Peyer's patch (tissue), 4 donors: ENCODE measurements at regions not wholly inside any gene's neighbourhood (a gene's known extent, or its start where the extent isn't known, plus 50 kb on each side); places are given as distances from the start of the nearest gene placed in this dataset.

Experiments used
- CTCF ChIP-seq, 6 experiments: fragments of 450-650 bp in 4 of 6; fragments of 200-600 bp in 2 of 6; sonication (generic) in 1 of 6; IDR thresholded peaks; one replicate each; pipeline ENCODE4 v1.5.1; 2017 to 2019; ENCODE audit warnings: antibody characterized with exemption in 6 of 6, mild to moderate bottlenecking in 3 of 6, moderate library complexity in 1 of 6
- POLR2A ChIP-seq, 2 donors: fragments of 450-650 bp; IDR thresholded peaks; one replicate each; pipeline ENCODE4 v1.5.1; 2017; ENCODE audit warnings: antibody characterized with exemption in 2 of 2, mild to moderate bottlenecking in 2 of 2, moderate library complexity in 2 of 2

GRCh38 chrX:120801426-120801825 is 74.2 kb downstream of the CT47B1 start:
- TF ChIP-seq CTCF (IDR thresholded peaks at IDR 0.05) (no peak), POLR2A (IDR thresholded peaks at IDR 0.05) (no peak)
